Ammon's horn (tissue), 1 donor: ENCODE measurements at regions not wholly inside any gene's neighbourhood (a gene's known extent, or its start where the extent isn't known, plus 50 kb on each side); places are given as distances from the start of the nearest gene placed in this dataset.
"Not testable (repeated sequence)": the region's sequence is repeated elsewhere in the genome, so short reads cannot be mapped to it uniquely, and the experiment has no call there.

ENCODE experiments used
- DNase-seq: peaks from one replicate; pipeline ENCODE4 v3.0.0-alpha.2; 2016; ENCODE audit warnings: low spot score

- no peak for DNase-seq
These were observed 137.7 kb upstream of the RBMS3 start for GRCh38 chr3:29143151-29143550.

- no peak for DNase-seq
These were observed 136.5 kb upstream of the RBMS3 start for GRCh38 chr3:29144361-29144760.

- peak; percentile 23 for DNase-seq
These were observed 136.1 kb upstream of the RBMS3 start for GRCh38 chr3:29144807-29145206.

- DNase-seq, result no peak
These were observed 135.5 kb upstream of the RBMS3 start for GRCh38 chr3:29145360-29145759.

- DNase-seq, result no peak
These were observed 128.5 kb upstream of the RBMS3 start for GRCh38 chr3:29152379-29152778.

GRCh38 chr3:29153811-29154210 lies 127.1 kb upstream of the RBMS3 start:
- no peak for DNase-seq

- DNase-seq, result no peak
These were observed 124.7 kb upstream of the RBMS3 start for GRCh38 chr3:29156086-29156715.

GRCh38 chr3:29164825-29165224 lies 116.0 kb upstream of the RBMS3 start:
- peak; percentile 54 for DNase-seq

- DNase-seq, result no peak
These were observed 113.7 kb upstream of the RBMS3 start for GRCh38 chr3:29167180-29167579.

- DNase-seq, result no peak
These were observed 112.8 kb upstream of the RBMS3 start for GRCh38 chr3:29168081-29168480.

- no peak for DNase-seq
These were observed 112.2 kb upstream of the RBMS3 start for GRCh38 chr3:29168696-29169095.

- DNase-seq, result no peak
These were observed 111.4 kb upstream of the RBMS3 start for GRCh38 chr3:29169451-29169850.

GRCh38 chr3:29171043-29171990 lies 109.6 kb upstream of the RBMS3 start:
- DNase-seq, result no peak

- DNase-seq, result peak; percentile 34
These were observed 104.4 kb upstream of the RBMS3 start for GRCh38 chr3:29176501-29176900.

- no peak for DNase-seq
These were observed 101.8 kb upstream of the RBMS3 start for GRCh38 chr3:29178809-29179793.

- DNase-seq, result no peak
These were observed 99.6 kb upstream of the RBMS3 start for GRCh38 chr3:29181149-29181780.

- DNase-seq, result no peak
These were observed 99.0 kb upstream of the RBMS3 start for GRCh38 chr3:29181872-29182271.

- not testable (repeated sequence) for DNase-seq
These were observed 98.0 kb upstream of the RBMS3 start for GRCh38 chr3:29182828-29183227.

GRCh38 chr3:29183346-29184087 lies 97.4 kb upstream of the RBMS3 start:
- no peak for DNase-seq

- no peak for DNase-seq
These were observed 95.2 kb upstream of the RBMS3 start for GRCh38 chr3:29185706-29186105.

- DNase-seq, result no peak
These were observed 94.7 kb upstream of the RBMS3 start for GRCh38 chr3:29186131-29186599.
